Hematopoietic multipotent progenitor cell treated with erythropoietin and hydrocortisone succinate and interleukin-3 and kit ligand, for 15 days (in vitro differentiated cells): ENCODE measurements at regions not wholly inside any gene's neighbourhood (a gene's known extent, or its start where the extent isn't known, plus 50 kb on each side); places are given as distances from the start of the nearest gene placed in this dataset.

Source experiments
- DNase-seq: peaks from one replicate; pipeline ENCODE4 v3.0.0-alpha.2; 2015; ENCODE audit warnings: low spot score

DNA sequence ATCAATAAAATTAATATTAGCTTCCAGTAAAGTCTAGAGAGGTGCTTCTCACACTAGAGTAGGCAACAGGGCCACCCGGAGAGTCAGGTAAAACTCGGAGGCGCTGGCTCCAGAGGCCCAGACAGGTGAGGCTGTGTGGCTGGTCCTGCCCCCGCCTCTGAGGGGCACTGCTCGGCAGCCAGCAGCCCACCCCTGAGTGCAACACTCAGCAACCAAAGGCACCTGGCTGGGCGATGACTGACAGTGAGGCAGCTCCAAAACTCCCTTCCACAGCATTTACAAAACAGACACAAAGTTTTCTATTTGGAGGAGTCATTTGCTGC lies 138.8 kb upstream of the ID2 start:
- no peak for DNase-seq

DNA sequence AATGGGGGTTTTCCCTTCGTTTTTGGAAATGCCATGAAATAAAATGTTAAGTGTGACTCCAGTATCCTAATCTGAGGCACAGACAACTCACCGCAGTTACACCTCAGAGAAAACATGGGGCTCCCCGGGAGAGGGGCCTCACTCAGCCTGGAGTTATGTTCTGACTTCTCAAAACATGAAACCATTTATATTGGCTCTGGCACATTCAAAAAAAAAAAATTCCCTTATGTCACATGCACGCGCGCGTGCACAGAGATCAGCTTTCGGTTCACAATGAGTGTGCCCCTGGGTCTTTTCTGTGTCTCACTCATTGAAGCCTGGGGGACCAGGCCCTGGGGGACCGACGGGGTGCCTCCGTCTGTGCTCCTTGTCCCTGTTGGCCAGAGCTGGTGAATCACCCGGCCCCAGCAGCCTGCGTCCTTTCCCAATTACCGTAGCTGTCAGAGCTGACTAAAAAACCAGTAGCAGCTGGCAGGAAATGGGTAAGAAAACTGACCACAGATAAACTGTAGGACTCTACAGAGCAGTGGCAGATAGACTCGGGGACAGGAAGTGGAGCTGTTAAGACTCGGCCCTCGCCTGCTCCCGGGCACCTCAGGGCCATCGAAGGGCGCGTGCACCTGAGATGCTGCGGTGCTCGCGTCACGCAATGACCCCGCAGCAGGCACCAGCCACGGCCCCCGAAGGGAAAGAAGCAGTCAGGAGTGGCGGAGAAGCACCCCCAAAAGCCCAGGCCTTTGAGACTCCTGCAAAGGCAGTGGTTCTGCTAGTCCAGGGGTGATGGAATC lies 138.3 kb upstream of the ID2 start:
- peak; percentile 38 for DNase-seq

- no peak for DNase-seq
Observed at GRCh38 chr2:8544171-8544785, 137.6 kb upstream of the ID2 start.

- peak; percentile 82 for DNase-seq
Observed at GRCh38 chr2:8544786-8545694, 136.8 kb upstream of the ID2 start.

- DNase-seq: no peak
Observed at GRCh38 chr2:8545695-8546611, 135.9 kb upstream of the ID2 start.

GRCh38 chr2:8546612-8547283 lies 135.1 kb upstream of the ID2 start:
- no peak for DNase-seq

DNA sequence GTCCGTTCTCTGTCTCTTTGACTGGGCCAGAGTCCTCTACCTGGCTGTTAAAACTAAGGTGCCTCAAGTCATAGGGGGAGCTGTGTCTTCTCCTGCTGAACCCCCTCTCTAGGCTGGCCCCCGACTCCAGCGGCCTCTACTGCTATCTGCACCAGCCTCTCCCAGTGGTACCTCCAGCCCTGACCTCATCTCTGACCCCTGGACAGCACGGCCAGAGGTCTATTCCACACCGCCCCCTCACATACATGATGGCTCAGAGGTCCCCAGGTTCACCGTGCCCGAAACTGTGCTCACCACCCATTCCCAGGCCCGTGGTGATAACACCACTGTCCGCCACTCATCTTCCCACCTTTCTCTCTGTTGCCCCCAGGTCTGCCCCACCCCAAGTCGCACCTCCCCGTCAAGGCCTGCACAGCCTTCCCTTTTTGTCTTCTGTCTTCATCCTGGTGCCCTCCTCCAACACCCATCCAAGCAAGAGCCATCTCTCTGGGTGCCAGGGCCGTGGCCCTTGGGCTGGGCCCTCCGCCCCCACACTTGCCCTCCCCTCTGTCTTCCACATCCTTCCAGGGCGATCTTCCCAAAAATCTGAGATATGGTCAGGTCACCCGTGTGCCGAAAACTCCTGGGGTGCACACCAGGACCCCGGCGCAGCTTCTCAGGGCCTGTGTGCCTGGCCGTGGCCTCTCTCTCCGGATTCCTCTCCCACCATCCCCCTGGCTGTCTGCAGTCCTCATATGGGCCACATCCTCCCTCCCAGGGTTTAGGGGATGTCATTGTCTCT lies 134.4 kb upstream of the ID2 start:
- no peak for DNase-seq

- DNase-seq: no peak
Observed at GRCh38 chr2:8548065-8548618, 133.7 kb upstream of the ID2 start.

DNA sequence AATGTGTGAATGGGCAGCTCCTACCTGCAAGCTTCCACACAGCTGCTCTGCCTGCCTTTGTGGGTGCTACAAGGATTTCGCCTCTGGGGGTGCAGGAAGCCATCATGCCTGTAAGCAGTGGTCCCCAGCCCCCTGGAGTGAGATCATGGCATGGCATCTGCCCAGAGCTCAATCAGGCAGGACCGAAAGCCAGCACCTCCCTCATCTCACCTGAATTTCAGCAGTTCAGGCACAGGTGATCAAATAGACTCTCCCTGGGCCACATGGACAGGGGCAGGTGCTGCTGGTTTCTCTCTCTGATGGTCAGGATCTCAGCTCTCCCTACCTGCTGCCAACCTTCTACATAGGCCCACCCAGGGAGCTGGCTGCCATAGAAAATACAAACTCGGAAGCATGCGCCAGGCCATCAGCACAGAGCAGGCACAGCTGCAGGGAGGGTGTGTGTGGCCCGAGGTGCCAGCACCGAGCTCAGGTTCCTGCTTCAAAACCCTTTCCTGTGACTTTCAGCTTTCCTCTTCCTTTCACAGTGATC lies 133.2 kb upstream of the ID2 start:
- DNase-seq: no peak

GRCh38 chr2:8549273-8549922 lies 132.5 kb upstream of the ID2 start:
- DNase-seq: no peak

DNA sequence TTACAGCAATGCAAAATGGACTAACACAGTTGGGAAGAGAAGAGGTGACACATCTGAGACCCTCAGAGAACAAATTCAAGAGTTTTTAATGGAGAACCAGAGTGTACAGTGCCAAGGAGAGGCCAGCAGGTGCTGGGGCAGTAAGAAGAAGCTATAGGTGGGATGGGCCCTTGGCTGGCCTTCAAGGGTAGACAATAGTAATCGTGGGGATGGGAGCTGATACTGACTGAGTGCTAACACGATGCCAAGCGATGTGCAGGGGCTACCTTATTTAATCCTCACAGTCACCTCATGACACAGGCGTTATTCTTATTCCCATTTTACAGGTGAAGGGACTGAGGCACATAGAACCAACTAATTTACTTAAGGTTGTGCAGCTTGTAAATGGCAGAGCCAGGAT lies 131.9 kb upstream of the ID2 start:
- DNase-seq: no peak

- no peak for DNase-seq
Observed at GRCh38 chr2:8550481-8550880, 131.4 kb upstream of the ID2 start.

GRCh38 chr2:8550937-8551621 lies 130.8 kb upstream of the ID2 start:
- DNase-seq: no peak

DNA sequence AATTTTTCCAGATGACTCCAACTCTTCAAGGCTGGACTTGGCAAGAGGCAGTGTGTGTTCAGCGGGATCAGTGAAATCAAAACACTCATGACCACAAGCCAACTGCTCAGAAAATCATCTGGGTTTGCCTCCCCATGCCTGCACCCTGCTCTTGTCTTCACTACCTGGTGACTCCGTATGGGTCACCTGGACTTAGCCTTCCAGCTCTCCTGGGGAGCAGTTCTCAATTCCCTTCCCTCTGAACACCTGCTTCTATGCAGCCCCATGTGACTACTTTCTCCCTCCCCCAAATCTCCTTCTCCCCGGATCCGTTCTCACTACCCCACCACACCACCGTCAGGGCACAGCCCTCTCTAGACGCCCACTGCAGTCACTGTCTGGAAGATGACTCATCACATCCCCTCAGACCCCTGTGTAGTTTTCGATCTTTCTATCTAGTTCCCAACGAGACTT lies 130.2 kb upstream of the ID2 start:
- no peak for DNase-seq

GRCh38 chr2:8552293-8552801 lies 129.5 kb upstream of the ID2 start:
- DNase-seq: no peak

DNA sequence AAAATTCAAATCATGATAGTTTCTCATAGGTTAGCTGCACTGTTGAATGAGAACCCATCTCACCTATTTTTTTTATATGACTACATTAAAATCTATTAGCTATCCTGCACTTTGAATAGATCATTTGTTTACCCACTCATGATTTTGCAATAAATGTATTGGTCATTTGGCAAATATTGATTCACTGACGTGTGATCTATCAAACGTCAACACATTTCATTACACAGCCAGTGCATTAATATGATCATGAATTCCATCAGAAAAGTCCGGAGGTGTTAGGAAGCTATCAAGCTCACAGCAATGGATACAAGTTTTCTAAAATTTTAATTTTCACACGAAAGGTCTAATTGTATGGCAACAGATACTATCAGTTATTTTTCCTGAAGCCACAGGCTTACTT lies 128.2 kb upstream of the ID2 start:
- DNase-seq: no peak

DNA sequence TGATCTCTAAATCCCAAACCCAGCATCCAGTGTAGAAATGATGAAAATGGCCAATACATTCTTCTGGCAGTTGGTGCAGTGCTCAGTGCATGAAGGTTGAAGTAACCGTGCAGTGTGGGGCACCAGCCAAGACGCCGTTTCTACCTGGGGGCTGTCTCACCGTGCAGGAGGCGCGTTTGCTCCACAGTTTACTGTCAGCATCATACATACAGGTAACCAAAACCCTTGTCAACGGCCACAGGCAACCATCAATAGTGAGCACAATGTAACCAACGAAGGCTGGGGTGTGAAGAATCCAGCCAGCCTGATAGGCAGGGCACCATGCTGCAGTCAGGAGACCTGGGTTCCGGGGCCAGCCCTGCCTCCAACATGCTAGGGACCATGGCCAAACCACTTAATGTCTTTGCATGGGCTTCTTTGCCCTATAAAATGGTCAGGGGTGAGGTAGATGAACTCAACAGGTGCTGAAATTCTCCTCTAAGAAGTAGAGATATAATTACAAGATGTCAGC lies 127.5 kb upstream of the ID2 start:
- DNase-seq: no peak

GRCh38 chr2:8555543-8555942 lies 126.3 kb upstream of the ID2 start:
- no peak for DNase-seq
